Small intestine (tissue), 7 donors: ENCODE measurements at regions not wholly inside any gene's neighbourhood (a gene's known extent, or its start where the extent isn't known, plus 50 kb on each side); places are given as distances from the start of the nearest gene placed in this dataset.
A peak's percentile ranks its signal among the peaks of the same experiment; 100 is the strongest.

Experiments
- DNase-seq, 2 donors: peaks; one replicate each; pipeline versions ENCODE4 v3.0.0 to v3.0.0-alpha.2; 2013
- FAIRE-seq: peaks from 2 replicates; lab custom pipeline; 2012; peaks lifted over from hg19 to GRCh38; lab: Jason Lieb, UNC
- H3K27ac ChIP-seq, 3 donors: one replicate each; pipeline ENCODE4 v1.5.1; 2013; ENCODE audit warnings: low read length in 2 of 3, mild to moderate bottlenecking in 2 of 3, control low read depth in 1 of 3, inconsistent platforms in 1 of 3, low read depth in 1 of 3, moderate library complexity in 1 of 3
- H3K27me3 ChIP-seq, 3 donors: one replicate each; pipeline ENCODE4 v1.6.1; 2013; ENCODE audit warnings: low read length in 3 of 3, inconsistent platforms in 1 of 3; ENCODE audit not compliant: control insufficient read depth in 3 of 3, insufficient read depth in 3 of 3
- H3K36me3 ChIP-seq, 3 donors: one replicate each; pipeline ENCODE4 v1.6.1; 2013; ENCODE audit warnings: low read length in 3 of 3, inconsistent platforms in 1 of 3, low read depth in 1 of 3, mild to moderate bottlenecking in 1 of 3, moderate library complexity in 1 of 3; ENCODE audit not compliant: control insufficient read depth in 3 of 3, insufficient read depth in 2 of 3
- H3K4me1 ChIP-seq, 3 donors: one replicate each; pipeline ENCODE4 v1.6.1; 2013; ENCODE audit warnings: low read length in 2 of 3, inconsistent platforms in 1 of 3, low read depth in 1 of 3, mild to moderate bottlenecking in 1 of 3, moderate library complexity in 1 of 3; ENCODE audit not compliant: control insufficient read depth in 3 of 3, insufficient read depth in 2 of 3
- H3K4me3 ChIP-seq, 3 donors: one replicate each; pipeline ENCODE4 v1.5.1; 2013; ENCODE audit warnings: low read length in 3 of 3, control low read depth in 1 of 3, inconsistent platforms in 1 of 3, low read depth in 1 of 3, mild to moderate bottlenecking in 1 of 3, moderate library complexity in 1 of 3
- H3K9me3 ChIP-seq, 2 donors: one replicate each; pipeline ENCODE4 v1.6.1; 2013; ENCODE audit warnings: low read depth in 1 of 2, low read length in 1 of 2; ENCODE audit not compliant: control insufficient read depth in 2 of 2, insufficient read depth in 1 of 2
- WGBS, 3 donors: extraction: QIAGEN DNeasy Blood & Tissue Kit; methylation state at CpG; one replicate each; pipeline ENCODE4 v1.1.7; 2013; 5-methylcytosine and 5-hydroxymethylcytosine counted together
- donor health status: healthy with polysubstance abuse.
- donor health status: control.
- donor health status: control.
- donor health status: Bipolar disorder and iron deficiency.
- donor health status: healthy.

GRCh38 chr17:33970279-33970678 lies 284.8 kb upstream of the CCL2 start:
- no peak overlapping the region for H3K27ac ChIP-seq
- H3K4me3 ChIP-seq, result no peak overlapping the region
- DNase-seq (no peak), FAIRE-seq (no peak)
- no peaks in the 10 kb centered on the region for H3K9me3 ChIP-seq
- no peaks in the 10 kb centered on the region for H3K4me1 ChIP-seq
- no peaks in the 10 kb centered on the region for H3K27me3 ChIP-seq
- 75 to 76% (median 75%) methylated on average over 5 of the region's 5 CpGs for WGBS, 3 donors
- no peaks in the 10 kb centered on the region for H3K36me3 ChIP-seq

- Histone ChIP-seq H3K36me3 (no peaks in the 10 kb centered on the region), H3K4me3 (no peak overlapping the region), H3K4me1 (no peaks in the 10 kb centered on the region), H3K27ac (no peak overlapping the region), H3K27me3 (no peaks in the 10 kb centered on the region), H3K9me3 (no peaks in the 10 kb centered on the region)
- DNase-seq (no peak), FAIRE-seq (no peak)
- WGBS, 3 donors, result 69 to 76% (median 72%) methylated on average over 3 of the region's 3 CpGs
Observed at GRCh38 chr17:33972763-33973162, 282.3 kb upstream of the CCL2 start.

DNA sequence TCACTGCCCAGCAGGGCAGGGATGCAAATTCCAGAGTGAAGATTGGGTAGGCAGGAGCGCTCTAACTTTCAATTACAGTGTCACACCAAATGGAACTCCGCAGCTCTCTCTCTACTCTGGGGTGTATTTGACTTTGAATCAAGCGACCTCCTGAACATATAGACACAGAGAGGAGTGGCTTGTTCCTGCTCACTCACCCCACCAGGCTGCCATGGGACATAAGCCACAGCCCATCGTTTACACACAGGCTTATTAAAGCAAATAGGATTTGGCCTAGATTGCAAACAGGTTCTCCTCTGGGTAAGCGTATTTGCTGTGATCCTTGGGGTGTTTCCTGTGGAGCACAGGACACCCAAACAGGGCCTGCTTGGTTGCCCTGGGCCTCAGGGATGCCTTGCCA lies 281.6 kb upstream of the CCL2 start:
- Histone ChIP-seq H3K4me3 (no peak overlapping the region), H3K36me3 (no peaks in the 10 kb centered on the region), H3K27me3 (no peaks in the 10 kb centered on the region), H3K27ac (no peak overlapping the region), H3K4me1 (no peaks in the 10 kb centered on the region), H3K9me3 (no peaks in the 10 kb centered on the region)
- FAIRE-seq, result no peak
- DNase-seq, result peak in 1 of 2 donors; percentile 21
- 29 to 56% (median 40%) methylated on average over 5 of the region's 5 CpGs for WGBS, 3 donors

DNA sequence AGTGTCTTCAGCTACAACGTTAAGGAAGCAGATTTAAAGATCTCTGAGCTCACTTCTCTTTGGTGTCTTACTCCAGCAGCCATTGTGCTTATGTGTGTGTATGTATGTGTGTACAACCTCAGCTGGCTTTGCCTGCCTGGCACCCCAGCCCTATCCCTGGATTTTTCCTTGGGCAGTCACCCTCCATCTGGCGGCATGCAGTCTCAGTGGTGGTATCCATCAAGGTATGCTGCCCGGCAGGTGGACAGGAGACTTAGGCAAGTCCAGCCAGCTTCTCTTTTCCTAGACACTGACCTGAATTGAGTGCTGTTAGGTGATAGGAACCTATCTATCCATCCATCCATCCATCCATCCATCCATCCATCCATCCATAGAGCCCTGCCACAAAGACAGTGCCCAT lies 280.8 kb upstream of the CCL2 start:
- Histone ChIP-seq H3K27me3 (no peaks in the 10 kb centered on the region), H3K9me3 (no peaks in the 10 kb centered on the region), H3K4me1 (no peaks in the 10 kb centered on the region), H3K36me3 (no peaks in the 10 kb centered on the region), H3K27ac (no peak overlapping the region), H3K4me3 (no peak overlapping the region)
- DNase-seq (no peak), FAIRE-seq (no peak)
- 76 to 85% (median 84%) methylated on average over 3 of the region's 3 CpGs for WGBS, 3 donors

DNA sequence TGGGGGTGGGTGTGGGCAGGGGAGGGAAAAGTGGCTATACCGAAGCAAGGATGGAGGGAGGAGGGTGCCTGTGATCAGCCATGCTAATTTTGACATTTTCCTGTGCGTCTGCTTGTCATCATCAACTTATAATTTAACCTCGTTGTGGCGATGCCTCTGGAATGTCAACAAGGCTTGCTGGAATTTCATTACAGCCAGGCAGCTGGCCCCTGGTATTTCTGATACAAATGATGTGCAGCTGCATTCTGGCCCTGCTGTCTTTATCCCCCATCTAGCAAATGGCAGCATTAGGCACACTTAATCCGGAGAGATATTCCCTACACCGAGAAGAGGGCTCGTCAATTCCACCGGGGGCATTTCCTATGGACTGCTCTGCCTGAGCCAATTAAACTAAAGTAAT lies 278.3 kb upstream of the CCL2 start:
- H3K4me1 ChIP-seq, result no peaks in the 10 kb centered on the region
- 56 to 73% (median 66%) methylated on average over 8 of the region's 8 CpGs for WGBS, 3 donors
- no peaks in the 10 kb centered on the region for H3K36me3 ChIP-seq
- no peak overlapping the region for H3K4me3 ChIP-seq
- H3K27me3 ChIP-seq, result peaks cover 0 to 2% (median 0%) of the 10 kb centered on the region in 3 donors
- H3K9me3 ChIP-seq, result no peaks in the 10 kb centered on the region
- FAIRE-seq (no peak), DNase-seq (no peak)
- H3K27ac ChIP-seq, result no peak overlapping the region

DNA sequence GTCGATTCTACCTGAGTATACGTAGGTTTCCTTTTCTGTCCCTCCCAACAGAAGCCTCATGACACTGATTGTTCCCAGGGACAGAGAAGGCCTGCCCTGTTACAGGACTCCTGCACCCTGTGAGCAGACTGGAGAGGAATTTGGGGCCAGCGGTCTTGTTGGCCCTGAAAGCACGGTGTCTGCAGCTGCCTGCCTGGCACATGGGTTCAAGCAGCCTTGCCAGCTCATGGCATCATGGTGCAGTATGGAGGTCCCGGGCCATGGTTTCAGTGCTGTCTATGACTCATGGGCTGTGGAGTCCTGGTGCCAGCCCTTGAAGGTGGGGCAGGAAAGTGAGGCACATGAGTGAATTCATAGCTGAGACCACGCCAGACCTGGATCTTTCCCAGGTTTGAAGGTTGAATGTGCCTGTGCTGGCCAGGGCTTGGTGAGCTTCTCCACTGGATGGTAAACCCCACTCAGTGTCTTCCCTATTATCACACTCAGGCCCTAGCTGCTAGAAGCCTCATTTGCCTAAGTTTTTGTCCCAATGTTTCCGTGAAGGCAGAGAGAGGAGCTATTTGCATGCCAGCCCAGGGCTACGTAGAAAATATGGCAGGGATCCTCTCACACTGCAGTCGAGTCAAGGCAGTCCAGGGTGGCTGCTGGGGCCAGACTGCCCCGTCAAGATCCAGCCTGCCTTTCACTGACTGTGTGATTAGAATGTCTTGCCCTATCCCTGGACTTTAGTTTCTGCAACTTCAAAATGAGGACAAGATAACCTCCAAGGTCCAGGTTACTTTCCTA lies 277.2 kb upstream of the CCL2 start:
- no peak overlapping the region for H3K27ac ChIP-seq
- no peak overlapping the region for H3K4me3 ChIP-seq
- no peaks in the 10 kb centered on the region for H3K36me3 ChIP-seq
- peaks cover 0 to 2% (median 0%) of the 10 kb centered on the region in 3 donors for H3K27me3 ChIP-seq
- 78 to 82% (median 81%) methylated on average over 10 of the region's 10 CpGs for WGBS, 3 donors
- FAIRE-seq (no peak), DNase-seq (no peak)
- H3K9me3 ChIP-seq, result no peaks in the 10 kb centered on the region
- no peaks in the 10 kb centered on the region for H3K4me1 ChIP-seq

DNA sequence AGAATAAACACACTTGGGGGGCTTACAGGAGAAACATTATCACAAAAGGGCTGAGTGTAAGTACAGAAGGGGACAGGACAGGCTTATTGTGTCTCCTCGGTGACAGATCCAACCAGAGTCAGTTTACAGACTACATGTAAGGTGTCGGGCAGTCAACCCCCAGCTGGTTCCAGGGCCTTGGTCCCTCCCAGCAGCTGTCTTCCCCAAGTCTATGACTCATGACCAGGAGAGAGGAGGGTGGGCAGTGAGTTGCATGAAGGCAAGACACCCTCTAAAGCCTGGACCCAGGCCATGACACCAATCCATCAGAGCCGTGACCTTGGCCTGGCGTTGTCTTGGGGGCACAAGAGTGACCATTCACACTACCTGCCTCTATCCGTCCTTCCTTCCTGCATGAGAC lies 276.2 kb upstream of the CCL2 start:
- no peak for DNase-seq
- H3K9me3 ChIP-seq, result no peaks in the 10 kb centered on the region
- H3K4me1 ChIP-seq, result no peaks in the 10 kb centered on the region
- WGBS, 3 donors, result 79 to 91% (median 83%) methylated on average over 5 of the region's 5 CpGs
- H3K27me3 ChIP-seq, result peaks cover 0 to 2% (median 0%) of the 10 kb centered on the region in 3 donors
- no peak overlapping the region for H3K27ac ChIP-seq
- no peak for FAIRE-seq
- no peaks in the 10 kb centered on the region for H3K36me3 ChIP-seq
- H3K4me3 ChIP-seq, result no peak overlapping the region

DNA sequence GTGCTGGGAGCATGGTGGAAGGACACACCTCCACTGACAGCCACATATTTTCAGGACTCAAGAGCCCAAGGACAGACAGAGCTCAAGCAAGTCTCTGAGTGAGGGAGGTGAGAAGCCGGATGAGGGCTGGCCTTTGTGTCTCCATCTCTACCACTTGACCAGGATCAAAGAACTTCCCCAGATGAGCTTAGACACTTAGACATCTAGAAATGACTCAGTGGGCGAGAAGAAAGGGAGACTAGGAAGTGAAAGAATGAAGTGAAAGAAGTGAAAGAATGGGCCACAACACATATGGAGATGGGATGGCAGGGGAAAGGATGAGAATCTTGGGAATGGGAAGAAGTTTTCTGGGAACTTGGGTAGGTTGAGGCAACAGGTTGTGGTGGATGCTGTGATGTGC lies 274.9 kb upstream of the CCL2 start:
- no peaks in the 10 kb centered on the region for H3K36me3 ChIP-seq
- DNase-seq (no peak), FAIRE-seq (no peak)
- WGBS, 3 donors, result 71 to 72% (median 71%) methylated on average over 2 of the region's 2 CpGs
- H3K4me3 ChIP-seq, result no peak overlapping the region
- H3K27ac ChIP-seq, result no peak overlapping the region
- no peaks in the 10 kb centered on the region for H3K4me1 ChIP-seq
- peaks cover 0 to 2% (median 0%) of the 10 kb centered on the region in 3 donors for H3K27me3 ChIP-seq
- H3K9me3 ChIP-seq, result no peaks in the 10 kb centered on the region
